GM12878 (cell line): ENCODE measurements at regions not wholly inside any gene's neighbourhood (a gene's known extent, or its start where the extent isn't known, plus 50 kb on each side); places are given as distances from the start of the nearest gene placed in this dataset.

Experiments
- ATAC-seq: fragments of 200-7000 bp; cut with Tn5 transposase; 3 replicates; pipeline ENCODE4 v1.9.1; 2020; ENCODE audit warnings: mild to moderate bottlenecking, moderate library complexity
- BruUV-seq: library from RNA; stranded (reverse); fragments of 400-500 nt; replicated peaks from 2 replicates; lab custom pipeline; 2021; lab: Mats Ljungman, UMichigan
- CTCF ChIA-PET: fragments of 300-600 bp; sonication (Branson Sonifier 250); formaldehyde crosslinking; extraction: SDS; loops from one replicate; lab custom pipeline; 2021; ENCODE audit warnings: inconsistent platforms; lab: Yijun Ruan, JAX
- POLR2A ChIA-PET: fragments of 350-600 bp; formaldehyde crosslinking; extraction: SDS; loops from one replicate; lab custom pipeline; 2021; ENCODE audit warnings: inconsistent platforms; lab: Charles Lee
- RAD21 ChIA-PET: fragments of 300-600 bp; sonication (Branson Sonifier 250); formaldehyde crosslinking; loops from one replicate; lab custom pipeline; 2023; ENCODE audit warnings: antibody characterized with exemption; ENCODE audit not compliant: unreplicated experiment; lab: Charles Lee
- SMC1A ChIA-PET: fragments of 300-600 bp; sonication (Branson Sonifier 250); formaldehyde crosslinking; loops from one replicate; lab custom pipeline; 2023; ENCODE audit not compliant: unreplicated experiment, uncharacterized antibody; lab: Charles Lee
- DNase-seq: peaks from one replicate; pipeline ENCODE4 v3.0.0-alpha.2; 2011; ENCODE audit warnings: low read depth, low spot score
- FAIRE-seq: peaks from 3 replicates; lab custom pipeline; 2011; peaks lifted over from hg19 to GRCh38; lab: Jason Lieb, UNC
- H2AFZ ChIP-seq: 2 replicates; pipeline ENCODE4 v1.6.0; 2011; ENCODE audit warnings: low read depth, low read length, control low read depth; ENCODE audit not compliant: control insufficient read depth
- H3K27ac ChIP-seq: 2 replicates; pipeline ENCODE4 v1.5.1; 2011; ENCODE audit warnings: control low read depth; ENCODE audit not compliant: control insufficient read depth, insufficient read depth
- H3K27me3 ChIP-seq, 2 experiments: replicated peaks in 1 of 2; 2 replicates each; pipeline versions ENCODE4 v1.6.0 to v1.6.1; 2011; ENCODE audit warnings: low read length in 1 of 2; ENCODE audit not compliant: control insufficient read depth in 2 of 2, insufficient read depth in 2 of 2
- H3K36me3 ChIP-seq, 2 experiments: 2 replicates each; pipeline ENCODE4 v1.5.1; 2011; ENCODE audit warnings: low read length in 1 of 2; ENCODE audit not compliant: control insufficient read depth in 2 of 2, insufficient read depth in 2 of 2
- H3K4me1 ChIP-seq: 2 replicates; pipeline ENCODE4 v1.6.1; 2011; ENCODE audit warnings: mild to moderate bottlenecking, low read length, moderate library complexity, mixed read lengths; ENCODE audit not compliant: control insufficient read depth, insufficient read depth
- H3K4me2 ChIP-seq: 2 replicates; pipeline ENCODE4 v1.6.0; 2011; ENCODE audit warnings: control low read depth; ENCODE audit not compliant: control insufficient read depth, insufficient read depth
- H3K4me3 ChIP-seq: fragments of 200-600 bp; sonication (generic); 2 replicates; pipeline ENCODE4 v1.5.1; 2016
- H3K79me2 ChIP-seq: 2 replicates; pipeline ENCODE4 v1.6.0; 2011; ENCODE audit warnings: low read length; ENCODE audit not compliant: control insufficient read depth, insufficient read depth
- H3K9ac ChIP-seq: 2 replicates; pipeline ENCODE4 v1.8.0; 2011; ENCODE audit warnings: low read length, control low read depth, mixed read lengths; ENCODE audit not compliant: control insufficient read depth, insufficient read depth
- H3K9me3 ChIP-seq: replicated peaks from 3 replicates; pipeline ENCODE4 v1.5.1; 2011; ENCODE audit warnings: mild to moderate bottlenecking, low read length; ENCODE audit not compliant: control insufficient read depth, insufficient read depth
- H4K20me1 ChIP-seq: 2 replicates; pipeline ENCODE4 v1.6.0; 2011; ENCODE audit not compliant: control insufficient read depth, insufficient read depth
- BMI1 ChIP-seq: fragments of 450-650 bp; IDR thresholded peaks from 2 replicates; pipeline ENCODE4 v1.6.1; 2016; ENCODE audit warnings: mild to moderate bottlenecking, moderate library complexity, borderline replicate concordance
- ETV6 ChIP-seq, 2 experiments: fragments of 450-650 bp in 1 of 2; IDR thresholded peaks in 1 of 2; conservative IDR thresholded peaks in 1 of 2; 2 replicates each; pipeline ENCODE4 v1.6.1; 2014; ENCODE audit warnings: antibody characterized with exemption in 1 of 2, borderline replicate concordance in 1 of 2, low read depth in 1 of 2, mild to moderate bottlenecking in 1 of 2, moderate library complexity in 1 of 2
- HDAC6 ChIP-seq: fragments of 200-600 bp; sonication (generic); IDR thresholded peaks from one replicate; pipeline ENCODE4 v1.8.0; 2017; ENCODE audit warnings: antibody characterized with exemption; ENCODE audit not compliant: unreplicated experiment
- MYC ChIP-seq: IDR thresholded peaks from 2 replicates; pipeline ENCODE4 v1.6.1; 2011; ENCODE audit warnings: mild to moderate bottlenecking, low read length, moderate library complexity, inconsistent platforms; ENCODE audit not compliant: insufficient read depth, insufficient replicate concordance, insufficient read length, severe bottlenecking
- NFYB ChIP-seq: IDR thresholded peaks from 2 replicates; pipeline ENCODE4 v1.6.1; 2011; ENCODE audit warnings: low read depth, mild to moderate bottlenecking, low read length, improper control_type of control experiment, moderate library complexity; ENCODE audit not compliant: insufficient read depth
- POLR2AphosphoS5 ChIP-seq: IDR thresholded peaks from 2 replicates; pipeline ENCODE4 v1.6.1; 2011; ENCODE audit warnings: mild to moderate bottlenecking, low read length, inconsistent platforms
- RAD51 ChIP-seq: fragments of 450-650 bp; IDR thresholded peaks from 2 replicates; pipeline ENCODE4 v1.6.1; 2016; ENCODE audit warnings: moderate library complexity, mild to moderate bottlenecking, inconsistent platforms
- SREBF2 ChIP-seq: IDR thresholded peaks from 2 replicates; pipeline ENCODE4 v1.6.1; 2012; ENCODE audit warnings: mild to moderate bottlenecking, low read length
- WGBS: methylation state at CpG from one replicate; pipeline ENCODE4 v1.1.6; 2016; ENCODE audit warnings: low lambda C conversion rate; ENCODE audit not compliant: insufficient replicate concordance, insufficient coverage; ENCODE audit errors: missing lambda C conversion rate; 5-methylcytosine and 5-hydroxymethylcytosine counted together
- in situ Hi-C: fragments of 300-500 bp; cut with MboI; formaldehyde crosslinking; loops from 9 replicates; pipeline ENCODE4 v1.14.3; 2018; ENCODE audit warnings: mixed read lengths
- intact Hi-C: fragments of 100-400 bp; cut with micrococcal nuclease; formaldehyde crosslinking; loops from one replicate; pipeline ENCODE4 v1.14.2; 2022; ENCODE audit not compliant: unreplicated experiment
- TF ChIP-seq, protein P1 (sequence below): IDR thresholded peaks from 2 replicates; pipeline ENCODE4 v1.6.1; 2012; ENCODE audit warnings: mild to moderate bottlenecking, low read depth, low read length

DNA sequence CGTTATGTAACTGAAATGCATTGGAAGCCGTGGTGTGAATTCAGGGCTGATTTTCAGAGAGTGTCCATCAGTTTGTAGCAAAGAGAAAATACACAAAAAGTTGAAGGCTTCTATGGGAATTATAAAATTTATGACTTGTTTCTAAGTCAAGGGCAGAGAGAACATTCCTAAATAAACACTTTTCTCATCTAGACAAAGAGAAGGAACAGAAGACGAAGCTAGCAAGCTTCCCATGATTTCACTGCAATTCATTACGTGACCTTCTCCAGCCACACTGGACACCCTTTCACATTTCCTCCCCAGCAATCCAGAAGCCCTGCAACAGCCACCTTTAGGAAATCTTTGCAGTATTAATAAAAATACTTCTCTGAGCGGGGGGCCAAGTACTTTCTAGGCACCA lies 67.8 kb downstream of the TMEM100 start (continued):
- TF ChIP-seq POLR2AphosphoS5 (no peak), ETV6 (conservative IDR thresholded peaks at IDR 0.05 in 1 of 2, IDR thresholded peaks at IDR 0.05 in 1 of 2; ENCODE audit: borderline replicate concordance in 1 of 2, low read depth in 1 of 2) (no peak), BMI1 (no peak), MYC (no peak)

DNA sequence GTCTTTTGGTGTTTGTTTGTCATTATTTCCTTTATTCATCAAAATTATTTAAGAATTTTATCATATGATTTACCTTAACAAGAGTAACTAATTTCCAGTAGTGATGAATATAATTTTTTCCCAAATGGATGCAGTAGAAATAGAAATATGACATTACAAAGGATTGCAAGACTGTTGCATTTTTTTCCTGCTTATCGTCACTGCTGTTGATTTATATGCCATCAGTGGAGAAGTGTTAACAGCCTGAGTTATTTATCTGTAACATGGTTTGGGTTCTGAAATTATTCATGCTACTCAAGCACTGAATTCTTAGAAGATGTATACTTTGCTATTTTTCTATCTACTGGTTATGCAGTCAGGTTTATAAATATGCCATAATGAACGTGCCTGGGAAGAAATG lies 68.6 kb downstream of the TMEM100 start:
- BruUV-seq: no TSS peak
- intact Hi-C loops: no loop called here
- DNase-seq (no peak), ATAC-seq (no peak), FAIRE-seq (no peak)
- Histone ChIP-seq H3K27ac (no peak overlapping the region), H3K79me2 (no peaks in the 10 kb centered on the region), H2AFZ (no peak overlapping the region), H3K4me3 (no peak overlapping the region), H4K20me1 (no peaks in the 10 kb centered on the region), H3K36me3 (no peaks in the 10 kb centered on the region), H3K9me3 (no peaks in the 10 kb centered on the region), H3K27me3 (no peaks in the 10 kb centered on the region), H3K9ac (no peak overlapping the region), H3K4me2 (no peak overlapping the region), H3K4me1 (no peaks in the 10 kb centered on the region)
- in situ Hi-C loops: no loop called here
- RAD21 ChIA-PET: no interaction called here
- CTCF ChIA-PET: no interaction called here
- 0% methylated on average over 2 of the region's 2 CpGs for WGBS
- SMC1A ChIA-PET: no interaction called here
- TF ChIP-seq RAD51 (no peak), HDAC6 (no peak), NFYB (no peak), SREBF2 (no peak)
- TF ChIP-seq, protein P1, sequence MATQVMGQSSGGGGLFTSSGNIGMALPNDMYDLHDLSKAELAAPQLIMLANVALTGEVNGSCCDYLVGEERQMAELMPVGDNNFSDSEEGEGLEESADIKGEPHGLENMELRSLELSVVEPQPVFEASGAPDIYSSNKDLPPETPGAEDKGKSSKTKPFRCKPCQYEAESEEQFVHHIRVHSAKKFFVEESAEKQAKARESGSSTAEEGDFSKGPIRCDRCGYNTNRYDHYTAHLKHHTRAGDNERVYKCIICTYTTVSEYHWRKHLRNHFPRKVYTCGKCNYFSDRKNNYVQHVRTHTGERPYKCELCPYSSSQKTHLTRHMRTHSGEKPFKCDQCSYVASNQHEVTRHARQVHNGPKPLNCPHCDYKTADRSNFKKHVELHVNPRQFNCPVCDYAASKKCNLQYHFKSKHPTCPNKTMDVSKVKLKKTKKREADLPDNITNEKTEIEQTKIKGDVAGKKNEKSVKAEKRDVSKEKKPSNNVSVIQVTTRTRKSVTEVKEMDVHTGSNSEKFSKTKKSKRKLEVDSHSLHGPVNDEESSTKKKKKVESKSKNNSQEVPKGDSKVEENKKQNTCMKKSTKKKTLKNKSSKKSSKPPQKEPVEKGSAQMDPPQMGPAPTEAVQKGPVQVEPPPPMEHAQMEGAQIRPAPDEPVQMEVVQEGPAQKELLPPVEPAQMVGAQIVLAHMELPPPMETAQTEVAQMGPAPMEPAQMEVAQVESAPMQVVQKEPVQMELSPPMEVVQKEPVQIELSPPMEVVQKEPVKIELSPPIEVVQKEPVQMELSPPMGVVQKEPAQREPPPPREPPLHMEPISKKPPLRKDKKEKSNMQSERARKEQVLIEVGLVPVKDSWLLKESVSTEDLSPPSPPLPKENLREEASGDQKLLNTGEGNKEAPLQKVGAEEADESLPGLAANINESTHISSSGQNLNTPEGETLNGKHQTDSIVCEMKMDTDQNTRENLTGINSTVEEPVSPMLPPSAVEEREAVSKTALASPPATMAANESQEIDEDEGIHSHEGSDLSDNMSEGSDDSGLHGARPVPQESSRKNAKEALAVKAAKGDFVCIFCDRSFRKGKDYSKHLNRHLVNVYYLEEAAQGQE: no peak
- POLR2A ChIA-PET: no interaction called here
